GM21381 (cell line): ENCODE measurements at regions not wholly inside any gene's neighbourhood (a gene's known extent, or its start where the extent isn't known, plus 50 kb on each side); places are given as distances from the start of the nearest gene placed in this dataset.
"Not testable (repeated sequence)": the region's sequence is repeated elsewhere in the genome, so short reads cannot be mapped to it uniquely, and the experiment has no call there.

Experiments
- ATAC-seq: cut with Tn5 transposase; IDR thresholded peaks from one replicate; pipeline ENCODE4 v1.9.1; 2021; ENCODE audit warnings: mild to moderate bottlenecking, moderate library complexity; ENCODE audit not compliant: unreplicated experiment

GRCh38 chr7:46606761-46607160 lies 685.7 kb upstream of the IGFBP3 start:
- no peak for ATAC-seq

- ATAC-seq: no peak
Measured at GRCh38 chr7:46604241-46604661, 683.2 kb upstream of the IGFBP3 start.

GRCh38 chr7:46603780-46604179 lies 682.7 kb upstream of the IGFBP3 start:
- no peak for ATAC-seq

- ATAC-seq: no peak
Measured at GRCh38 chr7:46603296-46603752, 682.3 kb upstream of the IGFBP3 start.

DNA sequence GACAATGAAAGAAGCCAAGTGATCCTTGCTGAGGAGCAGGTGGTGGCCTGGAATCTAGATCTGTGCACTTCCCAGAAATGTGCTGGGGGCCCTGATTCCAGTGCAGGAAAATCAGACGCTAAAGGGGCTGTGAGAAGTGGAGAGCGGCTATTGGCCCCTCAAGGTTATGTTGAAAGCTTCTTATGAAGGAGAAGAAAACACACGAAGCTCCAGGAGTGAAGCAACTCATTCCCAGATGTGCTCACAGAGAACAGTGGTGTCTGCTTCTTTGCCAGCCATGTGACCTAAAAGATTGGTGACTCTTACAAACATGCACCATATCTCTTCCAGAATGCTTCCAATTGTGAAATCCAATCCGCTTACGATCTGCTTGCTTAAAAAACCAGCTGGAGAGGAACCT lies 679.3 kb upstream of the IGFBP3 start:
- no peak for ATAC-seq

DNA sequence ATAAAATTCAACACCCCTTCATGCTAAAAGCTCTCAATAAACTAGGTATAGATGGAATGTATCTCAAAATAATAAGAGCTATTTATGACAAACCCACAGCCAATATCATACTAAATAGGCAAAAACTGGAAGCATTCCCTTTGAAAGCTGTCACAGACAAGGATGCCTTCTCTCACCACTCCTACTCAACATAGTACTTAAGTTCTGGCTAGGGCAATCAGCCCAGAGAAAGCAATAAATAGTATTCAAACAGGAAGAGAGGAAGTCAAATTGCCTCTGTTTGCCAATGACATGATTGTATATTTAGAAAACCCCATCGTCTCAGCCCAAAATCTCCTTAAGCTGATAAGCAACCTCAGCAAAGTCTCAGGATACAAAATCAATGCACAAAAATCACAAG lies 673.8 kb upstream of the IGFBP3 start:
- ATAC-seq: not testable (repeated sequence)

GRCh38 chr7:46590918-46591905 lies 670.1 kb upstream of the IGFBP3 start:
- not testable (repeated sequence) for ATAC-seq

DNA sequence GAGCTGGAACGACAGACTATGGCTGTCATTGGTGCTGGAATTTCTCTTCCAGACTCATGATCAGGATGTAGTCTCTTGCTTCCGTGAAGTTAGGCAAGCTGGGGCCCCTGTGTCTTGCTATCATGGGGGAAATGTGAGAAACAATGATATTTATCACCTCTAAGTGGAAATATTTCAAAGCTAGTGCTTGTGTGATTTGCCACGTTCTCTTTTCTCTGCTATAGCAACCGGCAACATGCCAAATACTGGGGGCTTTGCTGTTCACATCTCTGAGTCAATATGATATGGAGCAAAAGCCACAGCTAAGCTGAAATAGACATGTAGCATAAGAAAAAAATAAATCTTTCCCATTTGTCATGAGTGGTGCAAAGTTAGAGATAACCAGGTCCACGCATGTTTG lies 668.2 kb upstream of the IGFBP3 start:
- no peak for ATAC-seq

- ATAC-seq: no peak
Measured at GRCh38 chr7:46586406-46586805, 665.3 kb upstream of the IGFBP3 start.

- no peak for ATAC-seq
Measured at GRCh38 chr7:46583656-46584055, 662.6 kb upstream of the IGFBP3 start.

- ATAC-seq: no peak
Measured at GRCh38 chr7:46581268-46581667, 660.2 kb upstream of the IGFBP3 start.

- ATAC-seq: no peak
Measured at GRCh38 chr7:46580766-46581165, 659.7 kb upstream of the IGFBP3 start.

GRCh38 chr7:46577394-46577793 lies 656.3 kb upstream of the IGFBP3 start:
- ATAC-seq: no peak

GRCh38 chr7:46576950-46577349 lies 655.9 kb upstream of the IGFBP3 start:
- ATAC-seq: no peak

GRCh38 chr7:46572691-46573090 lies 651.6 kb upstream of the IGFBP3 start:
- ATAC-seq: no peak

- no peak for ATAC-seq
Measured at GRCh38 chr7:46571996-46572395, 650.9 kb upstream of the IGFBP3 start.

DNA sequence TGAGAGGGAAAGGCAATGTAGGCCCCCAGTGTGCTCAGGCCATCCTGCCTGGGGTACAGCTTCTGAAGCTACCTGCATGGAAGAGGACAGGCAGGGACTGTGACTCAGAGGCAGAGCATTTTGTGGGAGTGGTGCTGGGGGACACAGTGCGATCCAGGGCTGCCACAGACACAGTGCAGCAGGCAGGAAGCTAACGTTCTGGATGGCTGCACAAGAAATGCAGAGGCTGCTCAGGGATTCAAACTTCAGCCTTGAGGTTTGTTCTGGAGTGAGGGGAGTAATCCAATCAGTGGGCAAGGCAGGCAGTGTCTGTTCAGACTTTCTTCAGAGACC lies 648.0 kb upstream of the IGFBP3 start:
- ATAC-seq: no peak

DNA sequence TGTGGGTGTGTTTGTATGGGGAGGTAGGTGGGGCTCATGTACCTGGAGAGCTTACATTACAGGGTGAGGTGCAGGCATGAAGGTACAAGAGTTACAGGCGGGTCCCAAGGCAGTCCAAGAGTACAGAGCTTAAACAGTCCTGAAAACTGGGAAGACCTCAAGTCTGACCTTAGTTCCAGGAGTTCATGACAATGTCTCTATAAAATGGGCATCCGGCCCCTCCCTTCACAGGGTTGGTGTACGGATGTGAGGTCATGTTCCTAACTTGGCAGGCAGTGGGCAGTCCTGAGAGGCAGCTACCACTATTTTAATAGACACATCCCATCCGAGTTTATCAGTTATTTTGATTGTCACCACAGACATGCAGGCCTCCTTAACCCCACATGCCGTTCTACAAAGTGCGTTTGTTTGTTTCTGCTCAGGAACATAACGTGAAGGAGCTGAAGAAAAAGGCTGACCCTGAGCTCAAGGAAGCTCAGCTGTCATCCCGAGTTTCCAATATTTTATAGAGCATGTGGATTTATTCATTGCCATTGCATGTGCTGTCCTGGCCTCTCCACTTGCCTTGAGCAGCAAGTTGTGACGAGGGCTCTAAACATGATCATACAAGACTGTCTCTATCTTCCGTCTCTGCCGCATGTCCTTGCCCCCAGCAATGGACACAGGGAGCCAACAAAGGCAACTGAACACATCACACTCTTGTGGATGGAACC lies 647.5 kb upstream of the IGFBP3 start:
- no peak for ATAC-seq

DNA sequence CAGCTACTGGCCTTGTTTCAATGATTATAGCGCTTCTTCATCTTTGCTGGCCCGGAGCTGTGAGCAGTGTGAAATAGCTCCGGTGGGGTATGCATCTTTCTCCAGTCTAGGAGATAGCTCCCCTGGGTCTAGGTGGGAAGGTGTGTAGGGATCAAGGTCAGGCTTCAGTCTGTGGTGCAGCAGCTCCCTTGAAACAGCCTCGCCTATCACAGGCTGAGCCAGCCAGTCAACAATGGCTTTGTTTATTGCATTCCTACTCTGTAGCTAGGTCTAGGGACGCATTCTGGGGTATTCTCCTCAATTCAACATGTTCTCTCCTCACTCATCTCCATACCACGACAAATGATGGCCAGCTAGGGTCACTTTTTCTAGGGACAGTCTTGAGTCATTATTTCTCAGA lies 646.8 kb upstream of the IGFBP3 start:
- no peak for ATAC-seq

DNA sequence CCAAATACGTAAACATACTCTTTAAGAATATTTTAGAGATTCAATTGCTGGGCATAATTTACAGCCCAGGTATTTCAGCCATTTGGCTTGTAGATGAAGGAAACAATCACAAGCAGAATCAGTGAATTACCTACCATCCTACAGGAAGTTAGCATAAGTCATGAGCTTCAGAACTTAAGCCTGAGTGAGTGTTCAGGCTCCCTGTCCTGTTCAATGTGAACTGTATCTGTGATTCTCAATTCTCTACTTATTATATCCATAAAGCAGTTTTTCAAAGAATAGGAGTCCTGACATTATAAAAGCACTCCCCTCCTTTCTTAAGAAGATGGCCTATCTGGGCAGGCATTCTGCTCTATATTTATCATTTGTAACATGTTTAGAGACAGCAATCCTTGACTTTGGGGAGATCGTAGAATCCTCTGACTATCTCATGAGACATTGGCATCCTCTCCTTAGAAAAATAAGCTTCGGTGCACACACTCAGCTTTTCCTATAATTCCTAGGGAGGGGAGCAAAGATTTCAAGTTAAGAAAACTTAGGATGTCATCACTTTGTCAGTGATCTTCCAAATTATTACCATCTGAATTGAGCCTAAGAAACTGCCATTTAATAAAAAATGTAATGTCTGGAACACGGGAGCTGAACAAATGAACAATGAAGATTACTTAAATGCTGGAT lies 645.2 kb upstream of the IGFBP3 start:
- no peak for ATAC-seq
